T-helper 1 cell (primary cell): ENCODE measurements at regions not wholly inside any gene's neighbourhood (a gene's known extent, or its start where the extent isn't known, plus 50 kb on each side); places are given as distances from the start of the nearest gene placed in this dataset.
"Not testable (repeated sequence)": the region's sequence is repeated elsewhere in the genome, so short reads cannot be mapped to it uniquely, and the experiment has no call there.

Experiments
- DNase-seq, 5 donors: peaks; one replicate each; pipeline ENCODE4 v3.0.0-alpha.2; 2012 to 2020

DNA sequence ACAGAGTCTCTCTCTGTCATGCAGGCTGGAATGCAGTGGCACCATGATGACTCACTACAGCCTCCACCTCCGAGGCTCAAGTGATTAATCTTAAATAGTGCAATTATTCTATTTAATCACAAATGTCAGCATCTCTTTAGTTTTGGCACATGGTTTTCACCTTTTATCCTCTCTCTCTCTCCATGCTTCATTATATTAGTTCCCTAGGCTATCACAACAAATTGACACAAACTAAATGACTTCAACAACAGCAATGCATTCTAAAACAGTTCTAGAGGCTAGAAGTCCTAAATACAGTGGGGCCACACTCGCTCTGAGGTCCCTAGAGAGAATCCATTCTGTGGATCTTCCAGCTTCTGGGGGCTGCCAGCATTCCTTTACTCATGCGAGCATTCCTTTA is 178.2 kb upstream of the ZNG1F start:
- DNase-seq = not testable (repeated sequence)

DNA sequence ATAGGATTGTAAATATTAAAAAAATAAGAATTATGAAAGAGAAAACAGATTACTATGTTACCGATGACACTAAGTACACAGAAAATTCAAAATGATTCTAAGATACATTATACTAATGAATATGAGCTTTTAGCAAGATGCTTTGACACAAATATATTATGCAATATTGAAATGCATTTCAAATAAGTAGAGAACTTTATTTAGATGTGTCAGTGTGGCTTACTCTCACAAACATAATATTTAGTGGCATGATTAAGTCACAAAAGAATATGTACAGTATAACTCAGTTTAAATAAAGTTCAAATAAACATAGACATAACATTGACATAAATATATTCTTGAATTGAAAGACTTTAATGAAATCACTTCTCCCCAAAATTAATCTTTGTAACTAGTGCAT is 172.7 kb upstream of the ZNG1F start:
- not testable (repeated sequence) for DNase-seq

DNA sequence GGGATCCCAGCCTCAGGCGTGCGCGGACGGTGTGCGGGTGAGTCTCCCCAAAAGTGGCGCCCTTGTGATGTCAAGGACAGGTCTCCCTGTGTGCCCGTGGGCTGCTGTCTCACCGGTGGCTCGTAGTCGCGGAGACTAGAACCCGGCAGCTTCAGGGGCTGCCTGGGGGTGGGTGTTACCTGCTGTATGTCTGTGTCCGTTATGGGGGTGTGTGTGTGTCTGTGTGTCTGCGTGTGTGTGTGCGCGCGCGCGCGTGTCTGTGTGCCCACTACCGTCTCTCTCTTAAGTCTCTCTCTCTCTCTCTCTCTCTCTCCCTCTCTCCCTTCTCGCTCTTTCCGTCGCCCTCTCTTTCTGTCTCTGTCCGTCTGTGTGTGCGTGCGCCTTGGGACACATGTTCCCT is 170.0 kb upstream of the ZNG1F start:
- peak in 1 of 5 donors; percentile 36 for DNase-seq

DNA sequence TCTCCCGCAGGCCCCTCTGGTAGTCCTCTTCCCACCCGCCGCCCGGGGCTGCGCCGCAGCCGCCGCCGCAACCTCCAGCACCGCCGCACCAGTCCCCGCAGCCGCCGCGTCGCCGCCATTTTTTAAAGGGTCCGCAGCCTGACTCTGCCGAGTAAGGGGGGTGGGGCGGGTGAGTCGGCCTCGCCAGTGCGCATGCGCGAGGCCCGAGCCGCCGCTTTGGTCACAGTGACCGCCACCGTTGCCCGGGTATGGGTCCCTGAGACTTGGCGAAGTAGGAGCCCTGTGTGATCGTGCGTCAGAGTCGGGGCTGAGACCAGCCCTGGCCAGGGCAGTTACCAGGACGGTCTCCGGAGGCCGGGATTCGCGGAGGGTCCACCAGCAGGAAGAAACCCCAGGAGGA is 169.6 kb upstream of the ZNG1F start:
- peak; percentile 48 to 79 (median 70) for DNase-seq

DNA sequence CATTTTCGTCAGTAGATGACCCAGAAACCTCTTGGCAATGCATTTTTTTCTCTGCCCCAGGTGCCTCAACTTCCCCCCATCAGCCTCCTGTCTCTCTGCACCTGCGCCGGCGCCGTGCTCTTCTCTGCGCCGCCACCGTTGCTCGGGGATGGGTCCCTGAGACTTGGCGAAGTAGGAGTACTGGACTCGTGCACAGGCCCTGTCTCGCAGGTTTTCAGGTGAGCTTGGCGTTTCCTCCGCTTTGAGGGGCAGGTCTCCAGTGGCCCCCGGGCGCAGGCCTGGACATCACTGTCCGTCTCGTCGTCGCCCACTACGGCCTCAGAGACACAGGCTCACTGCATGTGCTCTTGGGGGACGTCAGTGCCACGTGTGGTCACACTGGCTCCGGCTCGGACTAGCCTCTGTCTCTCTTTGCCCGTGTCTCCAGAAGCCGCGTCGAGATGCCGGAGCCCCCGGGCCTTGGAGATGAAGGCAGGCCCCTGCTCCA is 168.8 kb upstream of the ZNG1F start:
- not testable (repeated sequence) for DNase-seq

DNA sequence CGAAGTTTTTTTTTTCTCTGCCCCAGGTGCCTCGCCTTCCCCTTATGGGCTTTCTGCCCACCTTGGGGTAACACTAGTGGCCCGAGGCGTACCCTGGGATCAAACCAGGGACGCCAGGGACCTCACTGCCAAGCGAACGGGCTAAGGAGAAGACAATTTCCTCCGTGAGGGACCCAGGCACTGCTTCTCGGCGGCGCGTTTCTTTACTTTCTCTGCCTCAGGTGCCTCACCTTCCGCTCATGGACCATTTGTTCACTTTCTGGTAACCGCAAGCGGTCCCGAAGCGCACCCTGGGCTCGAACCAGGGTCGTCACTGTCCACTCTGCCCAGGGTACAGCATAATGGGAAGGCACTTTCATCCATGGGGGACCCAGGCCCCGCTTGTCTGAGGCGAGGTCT is 168.2 kb upstream of the ZNG1F start:
- not testable (repeated sequence) for DNase-seq

DNA sequence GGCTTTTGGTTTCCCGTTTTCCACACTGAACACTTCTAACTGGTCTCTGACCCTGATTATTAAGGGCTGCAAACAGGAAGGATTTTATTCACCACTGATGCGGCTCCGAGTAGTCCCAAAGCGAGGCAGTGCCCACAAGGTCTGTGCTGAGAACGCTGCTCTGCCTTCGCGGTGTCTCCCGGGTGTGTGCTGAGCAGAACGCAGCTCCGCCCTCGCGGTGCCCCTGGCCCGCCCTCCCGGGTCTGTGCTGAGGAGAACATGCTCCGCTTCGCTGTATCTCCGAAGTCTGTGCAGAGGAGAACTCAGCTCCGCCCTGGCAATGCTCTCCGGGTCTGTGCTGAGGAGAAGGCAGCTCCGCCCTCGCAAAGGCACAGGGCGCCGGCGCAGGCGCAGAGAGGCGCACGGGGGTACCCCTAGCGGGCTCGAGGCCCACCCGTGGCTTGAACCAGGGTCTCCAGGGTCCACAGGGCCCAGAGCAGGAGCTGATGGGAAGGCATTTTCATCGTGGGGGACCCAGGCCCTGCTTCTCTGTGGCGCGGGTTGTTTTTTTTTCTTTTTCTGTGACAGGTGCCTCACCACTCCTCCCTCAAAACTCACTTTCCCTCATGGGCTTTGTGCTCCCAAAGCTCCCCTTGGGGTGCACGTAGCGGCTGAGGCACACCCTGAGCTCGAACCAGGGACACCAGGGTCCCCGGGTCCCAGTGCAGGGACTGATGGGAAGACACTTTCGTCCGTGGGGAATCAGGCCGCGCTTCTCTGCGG is 167.7 kb upstream of the ZNG1F start:
- peak; percentile 63 to 82 (median 77) for DNase-seq

DNA sequence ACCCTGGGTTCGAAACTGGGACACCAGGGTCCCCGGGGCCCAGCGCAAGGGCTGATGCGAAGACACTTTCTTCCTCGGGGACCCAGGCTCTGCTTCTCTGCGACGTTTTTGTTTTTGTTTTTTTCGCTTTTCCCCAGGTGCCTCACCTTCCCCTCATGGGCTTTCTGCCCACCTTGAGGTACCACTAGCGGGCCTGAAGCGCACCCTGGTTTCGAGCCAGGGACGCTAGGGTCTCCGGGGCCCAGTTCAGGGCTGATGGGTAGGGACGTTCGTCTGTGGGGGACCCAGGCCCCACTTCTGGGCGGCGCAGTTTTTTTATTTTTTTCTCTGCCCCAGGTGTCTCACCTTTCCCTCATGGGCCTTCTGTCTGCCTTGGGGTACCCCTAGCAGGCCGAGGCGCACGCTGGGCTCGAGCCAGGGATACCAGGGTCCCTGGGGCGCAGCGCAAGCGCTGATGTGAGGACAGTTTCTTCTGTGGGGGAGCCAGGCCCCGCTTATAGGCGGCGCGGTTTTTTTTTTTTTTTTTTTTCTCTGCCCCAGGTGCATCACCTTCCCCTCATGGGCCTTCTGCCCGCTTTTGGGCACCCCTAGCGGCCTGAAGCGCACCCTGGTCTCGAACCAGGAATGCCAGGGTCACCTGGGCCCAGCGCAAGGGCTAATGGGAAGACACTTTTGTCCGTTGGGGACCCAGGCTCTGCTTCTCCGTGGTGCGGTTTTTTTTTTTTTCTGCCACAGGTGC is 166.8 kb upstream of the ZNG1F start:
- not testable (repeated sequence) for DNase-seq

DNA sequence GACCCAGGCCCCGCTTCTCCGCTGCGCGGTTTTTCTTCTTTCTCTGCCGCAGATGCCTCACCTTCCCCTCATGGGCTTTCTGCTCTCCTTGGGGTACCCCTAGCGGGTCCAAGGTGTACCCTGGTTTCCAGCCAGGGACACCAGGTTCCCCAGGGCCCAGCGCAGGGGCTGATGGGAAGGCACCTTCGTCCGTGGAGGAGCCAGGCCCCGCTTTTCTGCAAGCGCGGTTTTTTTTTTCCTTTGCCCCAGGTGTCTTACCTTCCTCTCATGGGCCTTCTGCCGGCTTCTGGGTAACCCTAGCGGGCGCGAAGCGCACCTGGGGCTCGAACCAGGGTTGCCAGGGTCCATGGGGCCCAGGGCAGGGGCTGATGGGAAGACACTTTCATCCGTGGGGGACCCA is 165.9 kb upstream of the ZNG1F start:
- DNase-seq = peak in 1 of 5 donors; percentile 20

DNA sequence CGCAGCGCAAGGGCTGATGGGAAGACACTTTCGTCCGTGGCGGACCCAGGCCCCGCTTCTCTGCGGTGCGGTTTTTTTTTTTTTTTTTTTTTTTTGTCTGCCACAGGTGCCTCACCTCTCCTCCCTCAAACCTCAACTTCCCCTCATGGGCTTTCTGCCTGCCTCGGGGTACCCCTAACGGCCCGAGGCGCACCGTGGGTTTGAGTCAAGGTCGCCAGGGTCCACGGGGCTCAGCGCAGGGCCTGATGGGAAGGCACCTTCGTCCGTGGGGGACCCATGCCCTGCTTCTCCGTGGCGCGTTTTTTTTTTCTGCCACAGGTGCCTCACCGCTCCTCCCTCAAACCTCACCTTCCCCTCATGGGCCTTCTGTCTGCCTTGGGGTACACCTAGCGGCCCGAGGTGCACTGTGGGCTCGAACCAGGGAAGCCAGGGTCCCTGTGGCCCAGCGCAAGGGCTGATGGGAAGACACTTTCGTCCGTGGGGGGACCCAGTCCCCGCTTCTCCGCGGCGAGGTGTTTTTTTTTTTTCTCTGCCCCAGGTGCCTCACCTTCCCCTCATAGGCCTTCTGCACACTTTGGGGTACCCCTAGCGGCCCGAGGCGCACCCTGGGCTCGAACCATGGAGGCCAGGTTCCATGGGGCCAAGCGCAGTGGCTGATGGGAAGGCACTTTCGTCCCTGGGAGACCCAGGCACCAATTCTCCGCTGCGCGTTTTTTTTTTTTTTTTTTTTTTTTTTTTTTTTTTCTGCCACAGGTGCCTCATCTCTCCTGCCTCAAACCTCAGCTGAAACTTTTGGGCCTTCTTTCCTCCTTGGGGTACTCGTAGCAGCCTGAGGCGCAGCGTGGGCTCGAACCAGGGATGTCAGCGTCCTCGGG is 165.2 kb upstream of the ZNG1F start:
- DNase-seq = peak in 1 of 5 donors; percentile 3

DNA sequence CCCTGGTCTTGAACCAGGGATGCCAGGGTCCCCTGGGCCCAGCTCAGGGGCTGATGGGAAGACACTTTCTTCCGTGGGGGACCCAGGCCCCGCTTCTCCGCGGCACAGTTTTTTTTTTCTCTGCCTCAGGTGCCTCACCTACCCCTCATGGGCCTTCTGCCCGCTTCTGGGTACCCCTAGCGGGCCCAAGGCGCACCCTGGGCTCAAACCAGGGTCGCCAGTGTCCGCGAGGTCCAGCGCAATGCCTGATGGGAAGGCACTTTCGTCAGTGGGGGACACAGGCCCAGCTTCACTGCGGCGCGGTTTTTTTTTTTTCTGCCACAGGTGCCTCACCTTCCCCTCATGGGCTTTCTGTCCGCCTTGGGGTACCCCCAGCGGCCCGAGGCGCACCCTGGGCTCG is 163.9 kb upstream of the ZNG1F start:
- DNase-seq = not testable (repeated sequence)

DNA sequence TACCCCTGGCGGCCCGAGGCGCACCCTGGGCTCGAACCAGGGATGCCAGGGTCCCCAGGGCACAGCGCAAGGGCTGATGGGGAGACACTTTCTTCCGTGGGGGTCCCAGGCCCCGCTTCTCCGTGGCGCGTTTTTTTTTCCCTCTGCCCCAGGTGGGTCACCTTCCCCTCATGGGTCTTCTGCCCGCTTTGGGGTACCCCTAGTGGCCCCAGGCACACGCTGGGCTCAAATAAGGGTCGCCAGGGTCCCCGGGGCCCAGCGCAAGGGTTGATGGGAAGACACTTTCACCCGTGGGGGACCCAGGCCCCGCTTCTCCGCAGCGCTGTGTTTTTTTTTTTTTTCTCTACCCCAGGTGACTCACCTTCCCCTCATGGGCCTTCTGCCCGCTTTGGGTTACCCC is 163.3 kb upstream of the ZNG1F start:
- DNase-seq = not testable (repeated sequence)

DNA sequence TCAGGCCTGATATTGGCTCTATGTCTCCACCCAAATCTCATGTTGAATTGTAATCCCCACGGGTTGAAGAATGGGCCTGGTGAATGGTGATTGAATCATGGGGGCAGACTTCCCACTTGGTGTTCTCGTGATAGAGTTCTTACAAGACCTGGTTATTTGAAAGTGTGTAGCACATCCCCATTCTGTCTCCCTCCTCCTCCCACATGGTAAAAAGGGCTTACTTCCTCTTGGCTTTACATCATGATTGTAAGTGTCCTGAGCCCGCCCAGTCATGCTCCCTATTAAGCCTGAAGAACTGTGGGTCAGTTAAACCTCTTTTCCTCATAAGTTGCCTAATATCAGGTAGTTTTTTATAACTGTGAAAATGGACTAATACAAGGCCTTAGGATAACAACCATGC is 158.8 kb upstream of the ZNG1F start:
- not testable (repeated sequence) for DNase-seq

DNA sequence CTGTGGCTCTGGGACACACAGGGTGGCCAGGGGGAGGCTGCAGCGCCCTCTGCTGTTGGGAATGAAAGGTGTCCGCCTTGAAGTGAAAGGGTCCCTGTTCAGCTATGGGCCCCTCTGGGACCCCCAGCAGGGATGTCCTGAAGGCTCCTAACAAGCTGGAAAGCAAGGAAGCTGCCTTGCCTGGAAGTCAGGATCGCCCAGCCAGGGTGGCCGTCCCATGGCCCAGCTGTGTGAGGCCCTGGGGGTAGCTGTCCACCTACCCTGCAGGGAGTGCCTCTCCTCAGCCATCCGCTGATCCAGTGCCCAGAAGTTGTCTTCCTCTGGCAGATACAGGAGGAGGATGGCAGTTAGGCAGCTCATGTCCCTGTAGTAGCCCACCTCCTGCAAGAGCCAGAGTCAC is 143.4 kb upstream of the ZNG1F start:
- not testable (repeated sequence) for DNase-seq

DNA sequence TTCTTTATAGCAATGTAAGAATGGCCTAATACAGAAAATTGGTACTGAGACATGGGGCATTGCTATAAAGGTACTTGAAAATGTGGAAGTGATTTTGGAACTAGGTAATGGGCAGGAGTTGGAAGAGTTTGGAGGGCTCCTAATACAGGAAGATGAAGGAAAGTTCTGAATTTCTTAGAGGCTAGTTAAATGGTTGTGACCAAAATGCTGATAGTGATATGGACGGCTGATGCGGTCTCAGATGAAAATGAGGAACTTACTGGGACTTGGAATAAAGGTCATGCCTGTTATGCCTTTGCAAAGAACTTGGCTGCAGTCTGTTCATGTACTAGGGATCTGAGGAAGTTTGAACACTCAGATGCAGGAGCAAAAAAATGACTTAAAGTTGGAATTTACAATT is 132.2 kb upstream of the ZNG1F start:
- DNase-seq = not testable (repeated sequence)

DNA sequence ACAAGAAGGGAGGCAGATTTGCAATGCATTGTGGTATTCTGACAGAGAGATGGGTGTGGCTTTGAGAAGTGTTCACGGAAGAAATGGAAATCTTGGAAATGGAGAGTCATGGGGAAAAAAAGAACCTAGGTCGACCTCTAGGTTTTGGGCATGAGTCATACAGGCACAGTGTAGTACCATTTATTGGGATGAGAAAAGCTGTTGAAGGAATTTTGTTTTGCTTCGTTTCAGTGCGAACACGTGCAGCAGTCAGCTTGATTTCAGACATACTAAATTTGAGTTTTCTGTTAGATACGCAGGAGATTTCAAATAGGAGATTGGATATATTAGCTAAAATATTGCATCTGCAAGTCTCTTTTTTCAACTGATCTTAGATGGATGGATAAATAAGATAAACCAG is 119.8 kb upstream of the ZNG1F start:
- not testable (repeated sequence) for DNase-seq

DNA sequence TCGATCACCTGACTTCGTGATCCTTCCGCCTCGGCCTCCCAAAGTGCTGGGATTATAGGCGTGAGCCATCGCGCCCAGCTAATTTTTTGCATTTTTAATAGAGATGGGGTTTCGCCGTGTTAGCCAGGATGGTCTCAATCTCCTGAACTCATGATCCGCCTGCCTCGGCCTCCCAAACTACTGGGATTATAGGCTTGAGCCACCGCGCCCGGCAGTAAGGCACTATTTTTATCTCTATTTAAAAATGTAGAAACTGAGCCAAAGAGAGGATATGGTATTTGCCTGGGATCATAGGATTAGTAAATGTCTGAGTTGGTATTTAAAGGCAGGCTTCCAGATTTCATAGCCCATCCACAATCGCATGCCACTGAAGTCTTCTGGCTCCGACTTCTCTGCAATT is 96.6 kb upstream of the ZNG1F start:
- DNase-seq = not testable (repeated sequence)

DNA sequence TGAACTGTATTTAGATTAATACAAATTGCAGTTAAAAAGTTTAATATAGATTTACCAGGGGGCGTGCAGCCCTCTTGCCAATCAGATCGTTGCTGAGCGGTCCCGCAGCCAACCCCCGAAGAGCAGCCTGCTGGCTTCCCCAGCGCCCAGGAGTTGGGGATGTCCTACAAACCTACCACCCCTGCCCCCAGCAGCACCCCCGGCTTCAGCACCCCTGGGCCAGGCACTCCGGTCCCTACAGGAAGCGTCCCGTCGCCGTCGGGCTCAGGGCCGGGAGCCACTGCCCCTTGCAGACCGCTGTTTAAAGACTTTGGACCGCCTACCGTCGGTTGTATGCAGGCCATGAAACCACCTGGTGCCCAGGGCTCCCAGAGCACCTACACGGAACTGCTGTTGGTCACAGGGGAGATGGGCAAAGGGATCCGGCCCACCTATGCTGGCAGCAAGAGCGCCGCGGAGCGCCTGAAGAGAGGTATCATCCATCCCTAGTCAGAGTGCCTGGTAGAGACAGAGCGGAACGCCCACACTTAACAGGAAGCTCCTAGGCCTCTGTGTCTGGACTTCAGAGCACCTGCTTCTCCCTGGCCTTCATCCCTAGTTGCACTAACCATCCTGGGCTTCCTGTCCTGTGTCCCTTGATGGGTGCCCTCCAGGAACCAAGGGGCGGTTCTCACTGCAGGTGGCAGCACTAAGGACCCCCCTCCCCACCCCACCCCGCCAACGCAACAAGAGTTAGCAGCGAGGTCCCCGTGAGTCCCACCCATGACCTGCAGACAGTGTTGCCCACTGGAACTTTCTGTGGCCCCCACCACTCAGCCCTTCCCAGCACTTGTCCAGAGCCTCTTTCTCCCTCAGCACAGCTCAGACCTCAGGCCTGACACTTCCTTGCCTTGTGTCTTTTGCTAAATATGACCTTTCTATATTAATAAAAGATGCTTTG is 91.5 kb upstream of the ZNG1F start:
- not testable (repeated sequence) for DNase-seq

DNA sequence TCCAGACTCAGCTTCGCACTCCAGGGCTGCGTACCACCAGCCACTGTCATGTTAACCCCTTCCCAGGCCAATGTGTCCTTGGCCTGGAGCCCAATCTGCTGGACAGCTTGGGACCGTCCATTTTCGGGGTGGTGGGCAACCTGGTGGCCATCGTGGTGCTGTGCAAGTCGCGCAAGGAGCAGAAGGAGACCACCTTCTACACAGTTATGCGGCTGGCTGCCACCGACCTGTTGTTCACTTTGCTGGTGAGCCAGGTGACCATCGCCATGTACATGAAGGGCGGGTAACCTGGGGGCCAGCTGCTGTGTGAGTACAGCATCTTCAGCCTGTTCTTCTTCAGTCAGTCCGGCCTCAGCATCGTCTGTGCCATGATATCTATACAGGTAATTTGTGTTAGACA is 90.3 kb upstream of the ZNG1F start:
- not testable (repeated sequence) for DNase-seq

DNA sequence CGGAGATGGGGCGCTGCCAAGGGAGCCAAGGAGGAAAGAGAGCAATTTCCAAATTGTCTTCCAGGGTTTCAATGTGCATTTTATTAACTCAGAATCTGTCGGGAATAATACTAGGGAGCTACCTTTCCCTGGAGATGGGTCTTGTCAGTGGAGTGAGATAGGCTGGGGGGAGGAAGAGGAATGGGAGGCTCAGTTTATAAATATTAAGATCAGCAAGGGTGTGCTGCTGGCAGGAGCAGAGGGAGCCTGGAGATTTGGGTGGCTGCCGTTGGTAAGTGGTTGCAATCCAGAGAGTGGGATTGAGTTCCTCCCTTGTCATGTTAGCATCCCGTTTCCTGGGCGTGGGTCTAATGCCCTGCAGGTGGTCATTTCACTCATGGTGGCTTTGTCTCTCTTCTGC is 89.9 kb upstream of the ZNG1F start:
- DNase-seq = not testable (repeated sequence)

DNA sequence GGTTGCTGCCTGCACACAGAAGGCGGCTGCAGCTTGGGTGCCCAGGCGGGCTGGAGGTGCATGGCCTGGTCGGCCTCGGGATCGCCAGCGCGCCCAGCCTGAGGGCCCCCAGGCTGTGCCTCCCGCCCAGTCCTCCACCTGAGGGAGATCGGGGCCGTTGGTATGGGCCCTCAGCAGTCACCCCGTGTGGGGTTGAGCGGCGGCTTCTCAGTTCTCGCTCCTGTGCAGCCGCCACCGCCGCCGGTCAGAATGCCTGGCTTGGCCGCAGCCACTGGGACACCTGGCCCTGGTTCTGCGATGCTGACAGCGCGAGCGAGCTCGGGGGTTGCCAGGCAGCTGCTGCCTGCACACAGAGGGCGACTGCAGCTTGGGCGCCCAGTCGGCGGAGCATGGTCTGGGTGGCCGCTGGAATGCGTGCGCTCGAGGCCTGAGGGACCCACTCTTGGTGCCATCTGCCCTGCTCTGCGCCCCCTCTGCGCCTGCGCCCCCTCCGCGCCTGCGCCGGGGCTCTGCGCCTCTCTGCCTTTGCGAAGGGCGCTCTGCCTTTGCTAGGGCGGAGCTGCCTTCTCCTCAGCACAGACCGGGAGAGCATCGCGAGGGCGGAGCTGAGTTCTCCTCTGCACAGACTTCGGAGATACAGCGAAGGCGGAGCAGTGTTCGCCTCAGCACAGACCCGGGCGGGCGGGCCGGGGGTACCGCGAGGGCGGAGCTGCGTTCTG is 84.6 kb upstream of the ZNG1F start:
- peak; percentile 8 to 81 (median 44) for DNase-seq
